Immature natural killer cell (primary cell): ENCODE measurements at regions not wholly inside any gene's neighbourhood (a gene's known extent, or its start where the extent isn't known, plus 50 kb on each side); places are given as distances from the start of the nearest gene placed in this dataset.

Source experiments
- DNase-seq, 3 donors: peaks; one replicate each; pipeline ENCODE4 v3.0.0; 2022; ENCODE audit warnings: mixed read lengths in 1 of 3
- H3K27ac Mint-ChIP-seq, 6 donors: one replicate each; pipeline ENCODE4 v1.8.0; 2020; ENCODE audit warnings: mixed read lengths in 6 of 6, mild to moderate bottlenecking in 5 of 6, inconsistent platforms in 4 of 6, moderate library complexity in 3 of 6
- H3K27me3 Mint-ChIP-seq, 3 donors: one replicate each; pipeline ENCODE4 v1.8.0; 2020 to 2021; ENCODE audit warnings: low read depth in 3 of 3, mild to moderate bottlenecking in 3 of 3, mixed read lengths in 3 of 3, moderate library complexity in 3 of 3, inconsistent platforms in 1 of 3
- H3K36me3 Mint-ChIP-seq, 3 donors: one replicate each; pipeline ENCODE4 v1.8.0; 2020; ENCODE audit warnings: mixed read lengths in 3 of 3, inconsistent platforms in 2 of 3, mild to moderate bottlenecking in 2 of 3
- H3K4me1 Mint-ChIP-seq, 2 donors: one replicate each; pipeline ENCODE4 v1.8.0; 2020; ENCODE audit warnings: inconsistent platforms in 2 of 2, mild to moderate bottlenecking in 2 of 2, mixed read lengths in 2 of 2, moderate library complexity in 1 of 2
- H3K4me3 Mint-ChIP-seq, 5 donors: one replicate each; pipeline ENCODE4 v1.8.0; 2020; ENCODE audit warnings: mild to moderate bottlenecking in 5 of 5, mixed read lengths in 5 of 5, inconsistent platforms in 3 of 5, moderate library complexity in 3 of 5
- H3K9me3 Mint-ChIP-seq, 6 donors: one replicate each; pipeline ENCODE4 v1.8.0; 2020; ENCODE audit warnings: mild to moderate bottlenecking in 6 of 6, mixed read lengths in 6 of 6, inconsistent platforms in 4 of 6, moderate library complexity in 3 of 6

GRCh38 chr1:55423376-55423775 is 208.2 kb upstream of the USP24 start:
- no peaks in the 10 kb centered on the region for H3K4me1 Mint-ChIP-seq
- no peaks in the 10 kb centered on the region for H3K36me3 Mint-ChIP-seq
- H3K9me3 Mint-ChIP-seq: peaks cover 0 to 6% (median 2%) of the 10 kb centered on the region in 6 donors
- H3K4me3 Mint-ChIP-seq: no peak overlapping the region
- H3K27me3 Mint-ChIP-seq: peaks cover 2 to 4% (median 3%) of the 10 kb centered on the region in 3 donors
- H3K27ac Mint-ChIP-seq: no peak overlapping the region
- DNase-seq: no peak

- Mint-ChIP-seq H3K4me3 (no peak overlapping the region), H3K4me1 (no peaks in the 10 kb centered on the region), H3K9me3 (peaks cover 0 to 6% (median 2%) of the 10 kb centered on the region in 6 donors), H3K36me3 (no peaks in the 10 kb centered on the region), H3K27me3 (peaks cover 3 to 11% (median 3%) of the 10 kb centered on the region in 3 donors), H3K27ac (no peak overlapping the region)
- DNase-seq: no peak
Observed at GRCh38 chr1:55420929-55421716, 206.0 kb upstream of the USP24 start.

- H3K9me3 Mint-ChIP-seq: peaks cover 0 to 6% (median 2%) of the 10 kb centered on the region in 6 donors
- H3K4me1 Mint-ChIP-seq: no peaks in the 10 kb centered on the region
- no peak for DNase-seq
- H3K27me3 Mint-ChIP-seq: peaks cover 3 to 11% (median 3%) of the 10 kb centered on the region in 3 donors
- H3K4me3 Mint-ChIP-seq: no peak overlapping the region
- no peak overlapping the region for H3K27ac Mint-ChIP-seq
- H3K36me3 Mint-ChIP-seq: no peaks in the 10 kb centered on the region
Observed at GRCh38 chr1:55420026-55420425, 204.9 kb upstream of the USP24 start.

- peaks cover 0 to 6% (median 2%) of the 10 kb centered on the region in 6 donors for H3K9me3 Mint-ChIP-seq
- no peak overlapping the region for H3K27ac Mint-ChIP-seq
- H3K4me3 Mint-ChIP-seq: no peak overlapping the region
Observed at GRCh38 chr1:55418208-55419000, 203.2 kb upstream of the USP24 start.

GRCh38 chr1:55416164-55416842 is 201.1 kb upstream of the USP24 start:
- Mint-ChIP-seq H3K4me3 (no peak overlapping the region), H3K27me3 (peaks cover 2 to 12% (median 5%) of the 10 kb centered on the region in 3 donors), H3K27ac (no peak overlapping the region), H3K36me3 (no peaks in the 10 kb centered on the region), H3K9me3 (peaks cover 0 to under 1% (median 0%) of the 10 kb centered on the region in 6 donors), H3K4me1 (no peaks in the 10 kb centered on the region)
- no peak for DNase-seq

More at GRCh38 chr1:55418208-55419000, 203.2 kb upstream of the USP24 start:
- no peak for DNase-seq
- no peaks in the 10 kb centered on the region for H3K36me3 Mint-ChIP-seq
- no peaks in the 10 kb centered on the region for H3K4me1 Mint-ChIP-seq
- H3K27me3 Mint-ChIP-seq: peaks cover 3 to 8% (median 5%) of the 10 kb centered on the region in 3 donors

GRCh38 chr1:55413286-55413685 is 198.1 kb upstream of the USP24 start:
- no peak overlapping the region for H3K4me3 Mint-ChIP-seq
- H3K27me3 Mint-ChIP-seq: peaks cover 3 to 12% (median 5%) of the 10 kb centered on the region in 3 donors
- no peaks in the 10 kb centered on the region for H3K4me1 Mint-ChIP-seq
- H3K36me3 Mint-ChIP-seq: no peaks in the 10 kb centered on the region
- DNase-seq: no peak
- H3K27ac Mint-ChIP-seq: no peak overlapping the region
- H3K9me3 Mint-ChIP-seq: no peaks in the 10 kb centered on the region

- DNase-seq: no peak
- peaks cover 4 to 7% (median 7%) of the 10 kb centered on the region in 3 donors for H3K27me3 Mint-ChIP-seq
- H3K9me3 Mint-ChIP-seq: no peaks in the 10 kb centered on the region
- H3K4me1 Mint-ChIP-seq: no peaks in the 10 kb centered on the region
- no peak overlapping the region for H3K27ac Mint-ChIP-seq
- H3K36me3 Mint-ChIP-seq: no peaks in the 10 kb centered on the region
- no peak overlapping the region for H3K4me3 Mint-ChIP-seq
Observed at GRCh38 chr1:55412060-55412459, 196.9 kb upstream of the USP24 start.

GRCh38 chr1:55402671-55403464 is 187.7 kb upstream of the USP24 start:
- DNase-seq: no peak
- Mint-ChIP-seq H3K4me1 (no peaks in the 10 kb centered on the region), H3K27ac (no peak overlapping the region), H3K4me3 (no peak overlapping the region), H3K9me3 (peaks cover 0 to 3% (median 0%) of the 10 kb centered on the region in 6 donors), H3K36me3 (no peaks in the 10 kb centered on the region), H3K27me3 (peaks cover 5 to 13% (median 10%) of the 10 kb centered on the region in 3 donors)

- Mint-ChIP-seq H3K4me1 (no peaks in the 10 kb centered on the region), H3K4me3 (no peak overlapping the region), H3K27me3 (peaks cover 1 to 13% (median 10%) of the 10 kb centered on the region in 3 donors), H3K36me3 (no peaks in the 10 kb centered on the region), H3K9me3 (peaks cover 0 to 3% (median 0%) of the 10 kb centered on the region in 6 donors), H3K27ac (no peak overlapping the region)
- DNase-seq: no peak
Observed at GRCh38 chr1:55402142-55402541, 187.0 kb upstream of the USP24 start.

- no peak overlapping the region for H3K27ac Mint-ChIP-seq
- H3K4me1 Mint-ChIP-seq: no peaks in the 10 kb centered on the region
- no peak for DNase-seq
- H3K36me3 Mint-ChIP-seq: no peaks in the 10 kb centered on the region
- no peak overlapping the region for H3K4me3 Mint-ChIP-seq
- peaks cover 0 to 3% (median 0%) of the 10 kb centered on the region in 6 donors for H3K9me3 Mint-ChIP-seq
- H3K27me3 Mint-ChIP-seq: peaks cover 1 to 10% (median 9%) of the 10 kb centered on the region in 3 donors
Observed at GRCh38 chr1:55400508-55400907, 185.3 kb upstream of the USP24 start.

- no peak overlapping the region for H3K27ac Mint-ChIP-seq
- H3K4me3 Mint-ChIP-seq: no peak overlapping the region
- no peaks in the 10 kb centered on the region for H3K4me1 Mint-ChIP-seq
- H3K36me3 Mint-ChIP-seq: no peaks in the 10 kb centered on the region
- peaks cover 3 to 10% (median 9%) of the 10 kb centered on the region in 3 donors for H3K27me3 Mint-ChIP-seq
- no peak for DNase-seq
- peaks cover 0 to 5% (median 1%) of the 10 kb centered on the region in 6 donors for H3K9me3 Mint-ChIP-seq
Observed at GRCh38 chr1:55399346-55399745, 184.2 kb upstream of the USP24 start.

- no peaks in the 10 kb centered on the region for H3K4me1 Mint-ChIP-seq
- peaks cover 3 to 15% (median 6%) of the 10 kb centered on the region in 3 donors for H3K27me3 Mint-ChIP-seq
Observed at GRCh38 chr1:55396381-55396891, 181.3 kb upstream of the USP24 start.

GRCh38 chr1:55388960-55389359 is 173.8 kb upstream of the USP24 start:
- Mint-ChIP-seq H3K4me3 (no peak overlapping the region), H3K27ac (no peak overlapping the region), H3K9me3 (no peaks in the 10 kb centered on the region), H3K4me1 (no peaks in the 10 kb centered on the region), H3K27me3 (peaks cover 0 to 6% (median 2%) of the 10 kb centered on the region in 3 donors), H3K36me3 (no peaks in the 10 kb centered on the region)
- DNase-seq: no peak

More at GRCh38 chr1:55396381-55396891, 181.3 kb upstream of the USP24 start:
- Mint-ChIP-seq H3K9me3 (peaks cover 0 to 5% (median 0%) of the 10 kb centered on the region in 6 donors), H3K36me3 (no peaks in the 10 kb centered on the region), H3K27ac (no peak overlapping the region), H3K4me3 (no peak overlapping the region)
- no peak for DNase-seq
